Esophagus muscularis mucosa (tissue), 4 donors: ENCODE measurements at regions not wholly inside any gene's neighbourhood (a gene's known extent, or its start where the extent isn't known, plus 50 kb on each side); places are given as distances from the start of the nearest gene placed in this dataset.

ENCODE experiments used
- DNase-seq: peaks from one replicate; pipeline ENCODE4 v3.0.0-alpha.2; 2017; ENCODE audit errors: extremely low spot score
- H3K27ac ChIP-seq, 4 donors: fragments of 200-600 bp; sonication (generic); replicated peaks in 1 of 4; 1 replicate in 3 of 4; 2 replicates in 1 of 4; pipeline ENCODE4 v1.5.1; 2016 to 2019; ENCODE audit warnings: mild to moderate bottlenecking in 1 of 4
- H3K27me3 ChIP-seq, 4 donors: fragments of 200-600 bp; sonication (generic); one replicate each; pipeline versions ENCODE4 v1.5.1 to v1.6.0; 2016 to 2019
- H3K36me3 ChIP-seq, 4 donors: fragments of 200-600 bp; sonication (generic); one replicate each; pipeline ENCODE4 v1.5.1; 2016 to 2019
- H3K4me1 ChIP-seq, 4 donors: fragments of 200-600 bp; sonication (generic); one replicate each; pipeline ENCODE4 v1.5.1; 2016 to 2019
- H3K4me3 ChIP-seq, 4 donors: fragments of 200-600 bp; sonication (generic); 1 replicate in 2 of 4; 2 replicates in 2 of 4; pipeline ENCODE4 v1.5.1; 2016 to 2019; ENCODE audit warnings: mild to moderate bottlenecking in 4 of 4, moderate library complexity in 1 of 4
- H3K9me3 ChIP-seq, 4 donors: fragments of 200-600 bp; sonication (generic); 1 replicate in 3 of 4; 2 replicates in 1 of 4; pipeline ENCODE4 v1.5.1; 2016 to 2019
- EP300 ChIP-seq: sonication (generic); formaldehyde crosslinking; IDR thresholded peaks from one replicate; pipeline ENCODE4 v1.6.1; 2017; ENCODE audit warnings: antibody characterized with exemption
- POLR2A ChIP-seq: fragments of 450-650 bp; IDR thresholded peaks from one replicate; pipeline ENCODE4 v1.6.1; 2017; ENCODE audit warnings: antibody characterized with exemption, moderate library complexity, mild to moderate bottlenecking, low read depth
- POLR2AphosphoS5 ChIP-seq, 2 donors: sonication (generic); formaldehyde crosslinking; IDR thresholded peaks; one replicate each; pipeline ENCODE4 v1.6.1; 2017; ENCODE audit warnings: antibody characterized with exemption in 2 of 2
- WGBS: methylation state at CpG from one replicate; pipeline ENCODE4 v1.1.5; 2018; 5-methylcytosine and 5-hydroxymethylcytosine counted together
- intact Hi-C: fragments of 100-400 bp; cut with DNase I; formaldehyde crosslinking; loops from one replicate; pipeline ENCODE4 v1.15.1; 2023
- TF ChIP-seq, protein P1 (sequence below), 3 experiments: fragments of 200-600 bp in 2 of 3; fragments of 450-650 bp in 1 of 3; sonication (generic) in 2 of 3; IDR thresholded peaks; one replicate each; pipeline ENCODE4 v1.5.1; 2017 to 2019; ENCODE audit warnings: antibody characterized with exemption in 3 of 3, mild to moderate bottlenecking in 2 of 3, moderate library complexity in 1 of 3

DNA sequence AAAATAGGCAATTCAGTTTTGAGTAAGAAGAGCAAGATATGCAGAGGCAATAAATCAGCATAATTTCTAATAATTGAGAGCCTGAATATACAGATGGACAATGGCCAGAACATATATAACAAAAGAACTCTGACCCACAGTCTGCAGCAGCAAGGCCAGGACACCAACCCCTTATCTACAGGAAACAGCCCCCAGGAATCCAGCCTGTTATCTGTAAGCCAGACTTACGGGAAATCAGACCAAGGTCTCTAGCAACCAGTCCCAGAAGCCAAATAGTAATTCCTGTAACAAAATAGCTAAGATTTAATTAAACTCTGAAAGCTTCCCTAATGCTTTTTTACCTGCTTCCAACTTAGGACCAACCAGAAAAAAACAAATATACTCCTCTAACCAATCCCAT, 434.5 kb upstream of the GYPC start:
- H3K27ac ChIP-seq: no peak overlapping the region
- no peak overlapping the region for H3K4me3 ChIP-seq
- TF ChIP-seq, protein P1, sequence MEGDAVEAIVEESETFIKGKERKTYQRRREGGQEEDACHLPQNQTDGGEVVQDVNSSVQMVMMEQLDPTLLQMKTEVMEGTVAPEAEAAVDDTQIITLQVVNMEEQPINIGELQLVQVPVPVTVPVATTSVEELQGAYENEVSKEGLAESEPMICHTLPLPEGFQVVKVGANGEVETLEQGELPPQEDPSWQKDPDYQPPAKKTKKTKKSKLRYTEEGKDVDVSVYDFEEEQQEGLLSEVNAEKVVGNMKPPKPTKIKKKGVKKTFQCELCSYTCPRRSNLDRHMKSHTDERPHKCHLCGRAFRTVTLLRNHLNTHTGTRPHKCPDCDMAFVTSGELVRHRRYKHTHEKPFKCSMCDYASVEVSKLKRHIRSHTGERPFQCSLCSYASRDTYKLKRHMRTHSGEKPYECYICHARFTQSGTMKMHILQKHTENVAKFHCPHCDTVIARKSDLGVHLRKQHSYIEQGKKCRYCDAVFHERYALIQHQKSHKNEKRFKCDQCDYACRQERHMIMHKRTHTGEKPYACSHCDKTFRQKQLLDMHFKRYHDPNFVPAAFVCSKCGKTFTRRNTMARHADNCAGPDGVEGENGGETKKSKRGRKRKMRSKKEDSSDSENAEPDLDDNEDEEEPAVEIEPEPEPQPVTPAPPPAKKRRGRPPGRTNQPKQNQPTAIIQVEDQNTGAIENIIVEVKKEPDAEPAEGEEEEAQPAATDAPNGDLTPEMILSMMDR (IDR thresholded peaks at IDR 0.05): no peak
- TF ChIP-seq EP300 (no peak), POLR2AphosphoS5 (IDR thresholded peaks at IDR 0.05) (no peak), POLR2A (no peak)
- no peaks in the 10 kb centered on the region for H3K4me1 ChIP-seq
- no peak for DNase-seq
- no peaks in the 10 kb centered on the region for H3K9me3 ChIP-seq
- no peaks in the 10 kb centered on the region for H3K36me3 ChIP-seq
- 73% methylated on average over 1 of the region's 1 CpG for WGBS
- H3K27me3 ChIP-seq: no peaks in the 10 kb centered on the region
- intact Hi-C loops: no loop called here

GRCh38 chr2:126222278-126222677, 433.7 kb upstream of the GYPC start:
- Histone ChIP-seq H3K4me3 (no peak overlapping the region), H3K27ac (no peak overlapping the region), H3K4me1 (no peaks in the 10 kb centered on the region), H3K9me3 (no peaks in the 10 kb centered on the region), H3K27me3 (no peaks in the 10 kb centered on the region), H3K36me3 (no peaks in the 10 kb centered on the region)
- TF ChIP-seq POLR2AphosphoS5 (IDR thresholded peaks at IDR 0.05): no peak
- intact Hi-C loops: no loop called here
- no peak for DNase-seq
- 43% methylated on average over 2 of the region's 2 CpGs for WGBS

GRCh38 chr2:126224776-126225175, 431.2 kb upstream of the GYPC start:
- no peaks in the 10 kb centered on the region for H3K27me3 ChIP-seq
- no peak overlapping the region for H3K27ac ChIP-seq
- intact Hi-C loops: no loop called here
- H3K9me3 ChIP-seq: peaks cover 0 to 7% (median 6%) of the 10 kb centered on the region in 4 donors
- no peaks in the 10 kb centered on the region for H3K4me1 ChIP-seq
- no peak for TF ChIP-seq EP300
- TF ChIP-seq, protein P1 (IDR thresholded peaks at IDR 0.05): no peak
- no peak for TF ChIP-seq POLR2AphosphoS5 (IDR thresholded peaks at IDR 0.05)
- no peak for TF ChIP-seq POLR2A
- DNase-seq: no peak
- H3K36me3 ChIP-seq: no peaks in the 10 kb centered on the region
- no peak overlapping the region for H3K4me3 ChIP-seq
- 94% methylated on average over 1 of the region's 1 CpG for WGBS

- no peaks in the 10 kb centered on the region for H3K4me1 ChIP-seq
- WGBS: 63% methylated on average over 1 of the region's 1 CpG
- no peaks in the 10 kb centered on the region for H3K36me3 ChIP-seq
- H3K27me3 ChIP-seq: no peaks in the 10 kb centered on the region
- no peak overlapping the region for H3K27ac ChIP-seq
- TF ChIP-seq POLR2A: no peak
- TF ChIP-seq, protein P1 (IDR thresholded peaks at IDR 0.05): peak in 1 of 3 experiments; percentile 7
- H3K9me3 ChIP-seq: peaks cover 0 to 7% (median 6%) of the 10 kb centered on the region in 4 donors
- no peak overlapping the region for H3K4me3 ChIP-seq
- DNase-seq: no peak
- intact Hi-C loops: no loop called here
Observed at GRCh38 chr2:126227250-126227649, 428.7 kb upstream of the GYPC start.

GRCh38 chr2:126228531-126228930, 427.4 kb upstream of the GYPC start:
- Histone ChIP-seq H3K27ac (no peak overlapping the region), H3K36me3 (no peaks in the 10 kb centered on the region), H3K9me3 (peaks cover 0 to 7% (median 6%) of the 10 kb centered on the region in 4 donors), H3K27me3 (no peaks in the 10 kb centered on the region), H3K4me3 (no peak overlapping the region), H3K4me1 (no peaks in the 10 kb centered on the region)
- DNase-seq: no peak
- intact Hi-C loops: no loop called here
- WGBS: 75% methylated on average over 1 of the region's 1 CpG
- TF ChIP-seq, protein P1 (IDR thresholded peaks at IDR 0.05): no peak
- TF ChIP-seq EP300 (no peak), POLR2AphosphoS5 (IDR thresholded peaks at IDR 0.05) (no peak), POLR2A (no peak)
